ENCODE measurements at regions not wholly inside any gene's neighbourhood (a gene's known extent, or its start where the extent isn't known, plus 50 kb on each side); places are given as distances from the start of the nearest gene placed in this dataset.

GRCh38 chr2:17422061-17422460 lies 96.2 kb downstream of the RAD51AP2 start:
- no peak for TF ChIP-seq CTCF (IDR thresholded peaks at IDR 0.05)
- no peak for TF ChIP-seq EP300 (IDR thresholded peaks at IDR 0.05)
- TF ChIP-seq POLR2A (IDR thresholded peaks at IDR 0.05): no peak
- no peak for TF ChIP-seq POLR2AphosphoS5 (IDR thresholded peaks at IDR 0.05)

Data from suprapubic skin (tissue), 4 donors.